Iris pigment epithelial cell (primary cell): ENCODE measurements at regions not wholly inside any gene's neighbourhood (a gene's known extent, or its start where the extent isn't known, plus 50 kb on each side); places are given as distances from the start of the nearest gene placed in this dataset.
"Not testable (repeated sequence)": the region's sequence is repeated elsewhere in the genome, so short reads cannot be mapped to it uniquely, and the experiment has no call there.

Source experiments
- DNase-seq: peaks from one replicate; pipeline ENCODE4 v3.0.0-alpha.2; 2011; ENCODE audit warnings: low read depth

DNA sequence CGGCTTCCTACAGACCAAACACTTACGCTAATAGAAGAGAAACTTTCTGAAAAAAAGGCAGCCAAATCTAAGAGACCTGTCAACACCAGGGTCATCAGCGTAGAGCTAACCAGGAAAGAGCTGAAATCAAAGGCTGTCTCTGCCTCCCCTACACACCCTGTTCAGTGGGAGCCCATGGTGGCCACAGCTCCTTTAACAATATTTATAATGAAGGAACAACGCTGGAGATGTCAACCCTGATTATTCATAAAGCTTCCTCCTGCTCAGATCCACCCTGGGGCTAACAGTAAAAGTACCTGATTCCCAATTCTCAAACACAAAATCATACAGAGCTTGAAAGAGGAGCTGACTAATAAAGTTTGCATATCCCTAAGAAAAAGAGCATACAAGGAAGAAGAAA is 133.7 kb downstream of the ANXA2 start:
- no peak for DNase-seq

DNA sequence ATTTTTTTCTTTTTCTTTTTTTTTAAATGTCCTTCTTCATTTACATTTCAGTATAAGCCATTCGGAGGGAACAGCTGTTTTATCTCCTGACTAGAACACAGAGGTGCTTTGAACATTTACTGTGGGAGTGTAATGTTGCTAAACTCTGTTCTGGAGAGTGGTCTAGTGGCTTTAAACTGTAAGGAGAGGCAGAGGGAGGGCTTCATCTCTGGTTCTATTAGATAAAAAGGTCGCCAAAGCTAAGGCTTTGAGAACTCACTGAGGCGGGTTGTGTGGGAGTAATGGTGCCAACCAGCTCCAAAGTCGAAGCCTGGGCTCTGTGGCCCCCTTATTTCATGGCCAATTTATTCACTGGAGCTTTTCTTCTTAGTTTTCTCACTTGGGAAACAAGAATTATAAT is 133.2 kb downstream of the ANXA2 start:
- no peak for DNase-seq

DNA sequence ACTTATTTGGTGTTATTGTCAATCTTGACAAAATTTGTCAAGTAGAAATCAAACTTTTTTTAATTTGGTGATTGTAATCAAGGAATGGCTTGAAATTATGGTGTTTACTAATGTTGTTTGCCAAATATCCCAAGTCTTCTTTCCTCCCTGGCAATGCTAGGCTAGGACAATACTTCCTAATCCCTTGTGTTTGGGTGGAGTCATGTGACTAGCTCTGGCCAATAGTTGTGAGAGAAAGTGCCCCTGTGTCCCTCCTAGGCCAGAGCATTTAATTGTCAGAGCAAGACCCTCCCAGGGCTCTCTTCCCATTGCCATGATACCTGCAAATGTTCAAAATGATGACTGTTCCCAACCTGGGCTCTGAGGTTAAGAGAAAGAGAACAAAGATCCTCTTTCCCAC is 132.7 kb downstream of the ANXA2 start:
- DNase-seq: no peak

DNA sequence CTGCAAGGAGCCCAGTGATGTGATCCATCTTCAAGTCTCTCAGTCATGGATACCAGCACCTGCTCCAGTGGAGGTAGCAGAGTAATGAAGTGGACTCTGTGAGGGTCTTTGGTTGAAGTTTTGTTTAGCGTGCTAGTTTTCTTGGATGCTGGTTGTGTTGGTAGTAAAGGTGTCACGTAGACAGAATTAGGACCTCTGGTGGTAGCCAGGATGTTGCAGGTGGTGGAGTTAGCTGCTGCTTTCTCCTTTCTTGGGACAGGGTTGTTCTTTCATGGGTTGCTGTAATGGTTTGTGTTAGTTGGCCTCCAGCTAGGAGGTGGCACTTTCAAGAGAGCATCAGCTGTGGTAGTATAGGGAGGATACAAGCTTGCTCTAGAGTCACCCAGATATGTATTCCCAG is 125.2 kb downstream of the ANXA2 start:
- DNase-seq: no peak

DNA sequence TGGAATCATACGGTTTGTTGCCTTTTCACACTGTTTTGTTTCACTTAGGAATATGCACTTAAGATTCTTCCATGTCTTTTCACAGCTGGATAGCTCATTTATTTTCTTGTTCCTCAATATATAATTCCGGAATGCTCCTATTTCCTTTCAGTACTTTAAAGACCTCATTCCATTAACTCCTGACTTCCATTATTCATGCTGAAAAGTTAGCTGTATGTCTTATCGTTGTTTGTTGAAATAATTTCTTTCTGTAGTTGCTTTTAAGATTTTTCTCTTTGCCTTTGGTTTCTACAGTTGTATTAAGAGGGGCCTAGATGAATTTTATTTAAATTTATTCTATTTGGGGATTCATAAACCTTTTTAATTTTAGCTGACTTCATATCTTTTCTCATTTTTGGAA is 122.2 kb downstream of the ANXA2 start:
- no peak for DNase-seq

DNA sequence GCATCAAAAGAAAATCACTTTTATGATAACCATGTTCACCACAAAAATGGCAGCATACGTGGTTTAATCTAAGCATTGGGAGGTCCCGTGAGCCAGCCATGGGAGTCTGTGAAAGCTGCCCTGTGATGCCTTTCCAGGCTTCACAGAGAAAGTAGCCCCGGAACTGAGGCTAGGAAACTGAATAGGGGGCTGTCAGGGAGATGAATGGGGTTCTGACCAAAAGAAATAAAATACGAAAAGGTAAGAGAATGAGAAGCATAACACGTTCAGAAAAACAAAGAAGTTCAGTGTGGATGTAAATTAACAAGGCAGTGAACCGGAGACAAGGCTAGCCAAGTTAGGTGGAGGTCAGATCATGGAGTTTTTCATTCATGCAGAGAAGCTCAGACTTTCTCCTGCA is 118.9 kb downstream of the ANXA2 start:
- no peak for DNase-seq

DNA sequence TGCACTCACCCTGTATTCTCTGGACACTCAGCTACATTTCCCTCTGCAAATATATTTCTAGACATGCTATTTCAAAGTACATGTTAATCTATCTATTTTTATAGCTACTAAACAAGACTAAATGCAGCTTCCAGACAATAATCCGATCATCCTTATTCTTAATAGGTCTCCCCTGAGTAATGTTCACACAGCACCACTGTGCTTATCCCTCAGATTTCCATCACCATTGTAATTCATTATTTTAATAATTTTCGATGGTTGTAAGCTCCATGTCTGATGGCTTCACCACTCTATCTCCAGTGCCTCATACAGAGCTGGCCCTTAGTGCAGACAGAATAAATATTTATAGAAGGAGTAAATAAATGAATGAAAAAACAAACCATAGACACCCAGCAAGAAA is 117.5 kb downstream of the ANXA2 start:
- DNase-seq: no peak

DNA sequence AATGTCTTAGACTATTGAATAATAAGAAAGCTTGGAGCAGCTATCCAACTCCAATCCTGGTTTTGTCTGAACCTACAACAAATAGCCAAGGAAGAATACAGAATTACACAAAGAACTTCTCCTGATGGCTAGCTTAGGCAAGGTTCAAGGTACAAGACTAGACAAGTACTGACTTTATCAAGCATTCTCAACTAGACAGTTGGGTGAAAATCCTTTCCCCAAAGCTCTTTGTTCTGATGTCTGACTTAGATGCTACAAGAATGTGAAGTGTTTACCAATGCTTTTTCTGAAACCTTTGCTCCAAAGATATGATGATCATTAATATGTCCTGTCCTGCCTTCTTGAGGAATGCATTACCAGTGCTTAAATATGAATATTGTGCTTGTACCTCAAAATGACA is 113.8 kb downstream of the ANXA2 start:
- no peak for DNase-seq

DNA sequence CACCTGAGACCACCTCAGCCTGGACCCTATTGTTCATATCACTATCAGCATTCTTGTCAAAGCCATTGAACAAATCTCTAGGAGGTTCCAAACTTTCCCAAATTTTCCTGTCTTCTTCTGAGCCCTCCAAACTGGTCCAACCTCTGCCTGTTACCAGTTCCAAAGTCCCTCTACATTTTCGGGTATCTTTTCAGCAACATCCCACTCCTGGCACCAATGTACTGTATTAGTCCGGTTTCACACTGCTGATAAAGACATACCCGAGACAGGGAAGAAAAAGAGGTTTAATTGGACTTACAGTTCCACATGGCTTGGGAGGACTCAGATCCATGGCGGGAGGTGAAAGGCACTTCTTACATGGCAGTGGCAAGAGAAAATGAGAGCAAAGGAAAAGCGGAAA is 101.9 kb downstream of the ANXA2 start:
- not testable (repeated sequence) for DNase-seq

DNA sequence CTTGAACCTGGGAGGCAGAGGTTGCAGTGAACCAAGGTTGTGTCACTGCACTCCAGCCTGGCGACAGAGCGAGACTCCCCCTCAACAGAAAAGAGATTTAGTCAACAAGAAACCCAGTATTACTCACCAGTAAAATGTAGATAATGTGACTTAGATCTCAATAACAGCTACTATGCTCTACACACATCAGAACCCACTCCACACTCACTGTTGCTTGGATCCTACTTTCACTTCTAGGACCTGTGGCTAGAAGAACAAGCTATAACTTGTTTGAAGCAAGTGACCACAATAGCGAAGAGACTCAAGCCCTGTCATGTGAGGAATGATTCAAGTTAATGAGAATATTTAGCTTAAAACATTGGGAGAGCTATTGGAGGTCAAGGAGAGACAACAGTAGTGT is 100.7 kb downstream of the ANXA2 start:
- DNase-seq: no peak
